ENCODE measurements at regions not wholly inside any gene's neighbourhood (a gene's known extent, or its start where the extent isn't known, plus 50 kb on each side); places are given as distances from the start of the nearest gene placed in this dataset.

DNA sequence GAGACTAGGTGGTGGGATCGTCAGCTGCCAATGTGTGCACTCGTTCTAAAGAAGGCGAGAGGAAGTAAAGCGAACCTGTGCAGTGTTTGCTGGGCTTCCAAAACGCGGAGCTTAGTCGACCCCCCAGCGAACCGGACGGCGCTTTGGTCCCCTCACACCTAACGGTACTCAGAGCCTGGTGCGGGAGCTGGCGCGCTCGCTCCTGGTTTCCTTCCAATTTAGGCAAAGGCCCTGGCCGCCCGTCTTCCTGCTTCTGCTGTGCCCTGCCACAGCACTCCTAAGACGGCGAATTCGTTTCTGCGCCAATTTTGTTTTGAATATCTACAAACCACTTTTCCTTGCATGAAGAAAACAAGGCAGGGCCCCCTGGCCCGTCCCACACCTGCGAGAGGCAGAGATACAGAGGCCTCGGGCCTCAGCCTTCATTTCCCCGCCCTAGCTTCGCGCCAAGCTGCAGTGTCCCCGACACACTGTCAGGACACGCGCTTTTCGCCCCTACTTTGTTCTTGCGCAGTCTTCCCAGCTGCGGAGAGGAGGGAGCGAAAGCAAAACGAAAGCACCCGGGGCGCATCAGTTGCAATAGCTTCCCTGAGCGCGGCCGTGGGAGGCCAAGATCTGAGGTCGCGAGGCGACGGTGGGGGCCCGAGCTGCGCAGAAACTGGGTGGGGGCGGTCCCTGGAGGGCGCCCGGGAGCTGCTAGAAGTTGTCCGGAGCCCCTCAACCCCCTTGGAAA is 111.9 kb downstream of the KCNRG start:
- TF ChIP-seq, protein P1, sequence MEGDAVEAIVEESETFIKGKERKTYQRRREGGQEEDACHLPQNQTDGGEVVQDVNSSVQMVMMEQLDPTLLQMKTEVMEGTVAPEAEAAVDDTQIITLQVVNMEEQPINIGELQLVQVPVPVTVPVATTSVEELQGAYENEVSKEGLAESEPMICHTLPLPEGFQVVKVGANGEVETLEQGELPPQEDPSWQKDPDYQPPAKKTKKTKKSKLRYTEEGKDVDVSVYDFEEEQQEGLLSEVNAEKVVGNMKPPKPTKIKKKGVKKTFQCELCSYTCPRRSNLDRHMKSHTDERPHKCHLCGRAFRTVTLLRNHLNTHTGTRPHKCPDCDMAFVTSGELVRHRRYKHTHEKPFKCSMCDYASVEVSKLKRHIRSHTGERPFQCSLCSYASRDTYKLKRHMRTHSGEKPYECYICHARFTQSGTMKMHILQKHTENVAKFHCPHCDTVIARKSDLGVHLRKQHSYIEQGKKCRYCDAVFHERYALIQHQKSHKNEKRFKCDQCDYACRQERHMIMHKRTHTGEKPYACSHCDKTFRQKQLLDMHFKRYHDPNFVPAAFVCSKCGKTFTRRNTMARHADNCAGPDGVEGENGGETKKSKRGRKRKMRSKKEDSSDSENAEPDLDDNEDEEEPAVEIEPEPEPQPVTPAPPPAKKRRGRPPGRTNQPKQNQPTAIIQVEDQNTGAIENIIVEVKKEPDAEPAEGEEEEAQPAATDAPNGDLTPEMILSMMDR (conservative IDR thresholded peaks at IDR 0.05; ENCODE audit: low read depth, low read length), result no peak
- no peak for TF ChIP-seq RFX5 (IDR thresholded peaks at IDR 0.05; ENCODE audit: low read depth, low read length)
